Naive B cell (primary cell): ENCODE measurements at regions not wholly inside any gene's neighbourhood (a gene's known extent, or its start where the extent isn't known, plus 50 kb on each side); places are given as distances from the start of the nearest gene placed in this dataset.

ENCODE experiments used
- ATAC-seq, 2 donors: fragments of 150-1000 bp; cut with Tn5 transposase; 2 replicates each; pipeline ENCODE4 v1.10.0; 2021; ENCODE audit warnings: low read depth in 2 of 2, mild to moderate bottlenecking in 2 of 2, moderate library complexity in 2 of 2
- DNase-seq: peaks from one replicate; pipeline ENCODE4 v3.0.0; 2022
- H3K27ac Mint-ChIP-seq, 6 donors: one replicate each; pipeline ENCODE4 v1.8.0; 2020 to 2022; ENCODE audit warnings: mild to moderate bottlenecking in 6 of 6, mixed read lengths in 6 of 6, moderate library complexity in 5 of 6, inconsistent platforms in 2 of 6
- H3K27me3 Mint-ChIP-seq, 3 donors: one replicate each; pipeline ENCODE4 v1.8.0; 2021 to 2022; ENCODE audit warnings: mixed read lengths in 3 of 3, mild to moderate bottlenecking in 1 of 3
- H3K36me3 Mint-ChIP-seq, 2 donors: one replicate each; pipeline ENCODE4 v1.8.0; 2020 to 2022; ENCODE audit warnings: mixed read lengths in 2 of 2, inconsistent platforms in 1 of 2, mild to moderate bottlenecking in 1 of 2
- H3K4me1 Mint-ChIP-seq, 3 donors: one replicate each; pipeline ENCODE4 v1.8.0; 2020 to 2022; ENCODE audit warnings: mixed read lengths in 3 of 3, inconsistent platforms in 1 of 3, mild to moderate bottlenecking in 1 of 3, moderate library complexity in 1 of 3
- H3K4me3 Mint-ChIP-seq, 8 donors: one replicate each; pipeline ENCODE4 v1.8.0; 2020 to 2022; ENCODE audit warnings: mild to moderate bottlenecking in 8 of 8, mixed read lengths in 8 of 8, moderate library complexity in 8 of 8, inconsistent platforms in 2 of 8
- H3K9me3 Mint-ChIP-seq, 7 donors: one replicate each; pipeline ENCODE4 v1.8.0; 2020 to 2022; ENCODE audit warnings: mixed read lengths in 7 of 7, mild to moderate bottlenecking in 5 of 7, inconsistent platforms in 2 of 7, moderate library complexity in 1 of 7

DNA sequence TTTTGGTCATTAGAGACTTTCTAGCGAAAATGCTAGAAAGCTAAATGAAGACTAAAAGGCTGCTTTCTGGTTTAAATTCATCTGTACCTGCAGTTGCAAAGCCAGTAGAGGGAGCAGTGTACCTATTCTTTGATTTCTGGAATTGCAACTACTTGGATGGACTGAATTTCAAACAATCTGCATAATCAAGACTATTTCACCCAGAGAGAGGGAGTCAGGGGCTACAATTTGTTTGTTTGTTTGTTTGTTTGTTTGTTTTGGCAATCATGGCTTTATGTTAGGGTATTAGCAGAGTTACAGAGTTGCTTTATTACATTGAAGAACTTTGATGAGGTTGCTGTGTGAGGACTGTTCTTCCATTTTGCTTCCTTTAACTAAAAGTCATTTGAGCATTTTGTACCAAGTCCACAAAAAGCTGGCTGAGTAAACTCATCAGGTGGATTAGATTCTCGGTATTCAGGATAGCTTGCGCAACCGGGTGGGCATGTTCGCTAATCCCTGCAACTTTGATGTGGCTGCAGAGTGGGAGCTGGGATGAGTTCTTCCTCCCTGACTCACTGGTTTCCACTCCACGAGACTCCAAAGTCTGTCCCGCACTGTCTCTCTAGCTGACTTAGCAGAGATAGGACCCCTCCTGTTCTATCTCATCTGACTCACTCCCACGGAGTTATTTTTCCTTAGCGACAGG is 80.0 kb upstream of the TUT7 start:
- Mint-ChIP-seq H3K27me3 (peaks cover 11 to 40% (median 12%) of the 10 kb centered on the region in 3 donors), H3K36me3 (no peaks in the 10 kb centered on the region), H3K4me1 (peaks cover 0 to 4% (median 0%) of the 10 kb centered on the region in 3 donors), H3K9me3 (peaks cover 6 to 34% (median 13%) of the 10 kb centered on the region in 7 donors), H3K4me3 (no peak overlapping the region), H3K27ac (no peak overlapping the region)
- ATAC-seq (no peak), DNase-seq (no peak)

DNA sequence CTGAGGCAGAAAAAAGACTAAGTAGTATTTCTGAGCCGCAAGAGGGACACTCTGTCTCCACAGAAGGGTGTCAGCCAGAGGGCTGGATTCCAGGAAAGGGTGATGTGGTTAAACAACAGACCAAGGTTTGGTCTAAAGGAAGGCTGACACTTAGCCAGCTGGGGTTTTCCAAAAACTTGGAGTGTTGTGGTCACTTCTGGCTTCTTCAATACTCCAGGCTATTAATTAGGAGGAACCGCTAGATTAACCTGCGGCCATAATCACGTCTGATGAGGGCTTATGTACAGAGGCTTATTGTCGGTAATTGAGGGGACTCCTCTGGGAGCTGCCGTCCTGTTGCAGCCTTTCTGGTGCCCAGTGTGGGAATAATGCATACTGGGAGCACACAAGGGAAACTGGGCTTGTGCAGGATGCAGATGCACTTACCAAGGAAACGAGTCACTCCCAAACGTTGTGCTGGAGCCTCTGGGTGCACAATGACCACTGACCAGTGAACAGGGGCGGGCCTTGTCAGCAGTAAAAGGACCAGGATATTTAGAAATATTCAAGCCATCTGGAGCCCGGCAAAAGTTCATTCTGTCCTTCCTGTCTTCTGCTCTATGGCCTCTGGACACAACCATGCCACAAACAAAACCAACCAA is 70.2 kb upstream of the TUT7 start:
- H3K9me3 Mint-ChIP-seq = peaks cover 0 to 2% (median 0%) of the 10 kb centered on the region in 7 donors
- no peak overlapping the region for H3K4me3 Mint-ChIP-seq
- H3K27me3 Mint-ChIP-seq = peaks cover 12 to 19% (median 15%) of the 10 kb centered on the region in 3 donors
- ATAC-seq (no peak), DNase-seq (no peak)
- H3K27ac Mint-ChIP-seq = no peak overlapping the region
- H3K36me3 Mint-ChIP-seq = no peaks in the 10 kb centered on the region
- H3K4me1 Mint-ChIP-seq = no peaks in the 10 kb centered on the region

DNA sequence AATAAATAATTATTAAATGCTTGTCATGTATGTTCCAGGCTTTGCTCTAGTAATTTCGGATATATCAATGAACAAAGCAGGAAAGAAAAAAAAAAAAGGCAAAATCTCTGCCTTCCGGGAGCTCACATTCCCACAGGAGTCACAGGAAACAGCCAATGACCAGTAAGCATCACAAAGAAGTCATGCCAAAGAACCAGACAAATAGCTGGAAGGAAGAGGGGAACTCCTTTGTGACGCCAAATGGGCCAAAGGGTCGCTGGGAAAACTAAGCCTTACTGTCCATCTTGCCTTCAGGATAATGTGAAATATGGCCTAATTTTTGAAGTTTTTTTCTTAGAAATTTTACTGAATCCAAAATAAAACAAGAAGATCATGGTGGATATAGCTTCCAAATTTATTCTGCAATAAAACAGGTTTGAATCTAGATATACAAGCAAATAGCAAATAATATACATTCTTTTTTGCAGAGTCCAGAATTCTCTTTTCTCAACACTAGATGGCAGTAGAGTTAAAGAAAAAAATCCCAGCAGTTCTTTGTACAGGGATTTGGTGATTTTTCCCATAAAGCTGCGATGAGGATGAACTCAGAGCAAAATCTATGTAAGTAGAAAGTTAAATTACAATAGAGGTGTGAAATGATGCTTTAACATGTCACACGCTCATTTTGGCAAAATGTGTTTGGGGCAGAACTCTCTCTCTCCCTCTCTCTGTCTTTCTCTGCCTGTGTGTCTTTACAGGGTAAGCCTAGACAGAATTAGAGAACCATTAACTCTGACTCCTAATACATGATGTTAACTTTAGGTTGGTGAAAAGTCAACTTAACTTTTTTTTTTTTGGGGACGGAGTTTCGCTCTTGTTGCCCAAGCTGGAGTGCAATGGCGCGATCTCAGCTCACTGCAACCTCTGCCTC is 60.0 kb upstream of the TUT7 start:
- DNase-seq = no peak
- Mint-ChIP-seq H3K9me3 (peaks cover 0 to 6% (median 4%) of the 10 kb centered on the region in 7 donors), H3K4me1 (no peaks in the 10 kb centered on the region), H3K27ac (no peak overlapping the region), H3K36me3 (no peaks in the 10 kb centered on the region), H3K4me3 (no peak overlapping the region), H3K27me3 (peaks cover 10 to 26% (median 17%) of the 10 kb centered on the region in 3 donors)
- ATAC-seq = no peak

DNA sequence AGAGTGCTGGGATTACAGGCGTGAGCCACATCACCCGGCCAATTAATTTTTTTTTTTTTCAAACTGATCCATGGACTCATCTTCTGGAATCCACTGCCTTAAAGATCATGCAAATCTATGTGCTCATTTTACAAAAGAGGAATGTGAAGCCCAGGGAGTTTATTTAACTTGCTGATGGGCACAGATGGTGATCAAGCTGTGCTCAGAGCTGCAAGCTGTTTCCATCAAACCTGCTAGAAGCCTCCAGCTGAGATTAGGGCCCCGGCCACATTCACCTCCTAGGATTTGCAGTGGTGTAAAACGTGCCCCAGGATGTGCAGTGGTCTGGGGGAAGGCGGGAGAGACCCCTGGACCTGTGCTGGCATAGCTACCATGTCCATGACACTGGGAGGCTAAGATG is 56.1 kb upstream of the TUT7 start:
- ATAC-seq (no peak), DNase-seq (no peak)
- Mint-ChIP-seq H3K36me3 (no peaks in the 10 kb centered on the region), H3K9me3 (peaks cover 0 to 6% (median 4%) of the 10 kb centered on the region in 7 donors), H3K27me3 (peaks cover 25 to 49% (median 32%) of the 10 kb centered on the region in 3 donors), H3K4me3 (no peak overlapping the region), H3K4me1 (no peaks in the 10 kb centered on the region), H3K27ac (no peak overlapping the region)

DNA sequence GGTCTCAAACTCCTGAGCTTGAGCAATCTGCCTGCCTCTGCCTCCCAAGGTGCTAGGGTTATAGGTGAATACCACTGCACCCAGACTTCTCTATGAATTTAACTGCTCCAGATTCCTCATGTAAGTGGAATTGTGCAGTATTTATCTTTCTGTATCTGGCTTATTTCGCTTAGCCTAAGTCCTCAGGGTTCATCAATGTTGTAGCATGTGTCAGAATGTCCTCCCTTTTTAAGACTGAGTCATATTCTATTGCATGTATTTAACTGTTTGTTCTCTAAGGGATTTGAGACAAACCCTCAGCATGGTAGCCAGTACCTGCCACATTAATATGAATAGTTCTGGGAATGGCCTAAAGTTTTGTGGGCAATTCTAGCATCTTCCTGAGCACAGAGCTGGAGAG is 53.9 kb upstream of the TUT7 start:
- Mint-ChIP-seq H3K27ac (no peak overlapping the region), H3K9me3 (peaks cover 0 to 6% (median 4%) of the 10 kb centered on the region in 7 donors), H3K27me3 (peaks cover 27 to 49% (median 40%) of the 10 kb centered on the region in 3 donors), H3K36me3 (no peaks in the 10 kb centered on the region), H3K4me1 (no peaks in the 10 kb centered on the region), H3K4me3 (no peak overlapping the region)
- DNase-seq (no peak), ATAC-seq (no peak)

DNA sequence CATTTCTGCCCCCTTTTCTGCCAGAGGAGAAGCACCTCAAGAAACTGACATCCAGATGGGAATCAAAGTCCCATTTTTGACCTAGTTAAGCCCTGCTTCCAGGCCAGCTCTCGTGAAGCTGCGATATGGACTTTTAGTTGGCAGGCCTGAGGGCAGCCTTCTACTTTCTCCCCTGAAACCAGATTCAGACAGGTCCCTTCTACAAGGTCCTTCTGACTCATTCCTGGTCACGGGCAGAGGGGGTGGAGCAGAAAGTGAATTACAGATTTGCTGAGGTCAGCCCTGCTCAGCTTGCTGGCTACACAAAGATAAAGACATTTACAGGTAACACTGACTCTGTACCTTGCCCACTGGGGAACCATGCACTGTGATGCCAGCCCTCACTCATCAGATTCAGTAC is 52.8 kb upstream of the TUT7 start:
- peaks cover 0 to 3% (median 0%) of the 10 kb centered on the region in 7 donors for H3K9me3 Mint-ChIP-seq
- DNase-seq = no peak

DNA sequence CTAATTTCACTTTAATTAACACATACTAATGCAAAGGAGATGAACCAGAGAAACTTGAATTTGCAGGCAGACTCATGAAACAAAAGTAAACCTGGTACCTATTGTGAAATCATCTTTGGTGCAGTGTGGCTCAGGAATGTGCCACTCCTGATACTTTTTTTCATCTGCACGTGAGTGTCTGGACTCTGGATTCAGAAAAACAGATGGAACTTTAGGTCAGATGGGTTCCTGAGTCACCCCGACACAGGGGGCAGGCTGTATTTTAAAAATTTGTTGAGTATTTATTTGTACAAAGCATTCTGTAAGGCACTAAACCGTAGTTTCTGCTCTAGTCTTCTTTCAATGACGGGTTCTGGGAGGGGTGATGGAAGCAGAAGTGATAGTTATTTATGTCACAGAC is 52.2 kb upstream of the TUT7 start:
- DNase-seq (no peak), ATAC-seq (no peak)
- H3K27ac Mint-ChIP-seq = peak overlapping the region in 1 of 6 donors; percentile 70
- H3K9me3 Mint-ChIP-seq = no peaks in the 10 kb centered on the region
- H3K4me3 Mint-ChIP-seq = no peak overlapping the region
- H3K27me3 Mint-ChIP-seq = peaks cover 32 to 48% (median 45%) of the 10 kb centered on the region in 3 donors
- peaks cover 0 to 5% (median 0%) of the 10 kb centered on the region in 3 donors for H3K4me1 Mint-ChIP-seq
- no peaks in the 10 kb centered on the region for H3K36me3 Mint-ChIP-seq

More for the DNA sequence above, 52.8 kb upstream of the TUT7 start:
- H3K36me3 Mint-ChIP-seq = no peaks in the 10 kb centered on the region
- H3K27me3 Mint-ChIP-seq = peaks cover 32 to 50% (median 48%) of the 10 kb centered on the region in 3 donors
- no peak overlapping the region for H3K4me3 Mint-ChIP-seq
- no peak for ATAC-seq
- H3K27ac Mint-ChIP-seq = no peak overlapping the region
- peaks cover 0 to 5% (median 0%) of the 10 kb centered on the region in 3 donors for H3K4me1 Mint-ChIP-seq

DNA sequence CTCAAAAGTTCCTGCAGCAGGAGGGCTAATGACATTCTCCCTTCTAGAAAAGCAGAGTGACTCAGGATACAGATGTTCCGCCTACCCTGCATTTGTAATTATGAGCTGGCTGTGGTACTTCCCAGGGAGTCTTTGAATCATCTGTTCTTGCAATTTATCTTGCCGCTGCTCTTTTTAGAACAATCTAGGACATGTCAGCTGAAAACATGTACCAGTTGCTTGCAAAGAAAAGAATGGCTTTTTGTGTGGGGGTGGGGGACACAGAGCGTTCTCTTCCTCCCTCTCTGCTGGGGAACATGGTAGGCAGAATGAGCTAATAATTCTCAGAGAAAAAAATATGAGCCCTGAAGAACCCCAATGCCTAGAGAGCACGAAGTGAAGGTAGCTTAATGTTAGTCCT is 51.7 kb upstream of the TUT7 start:
- peaks cover 0 to 5% (median 0%) of the 10 kb centered on the region in 3 donors for H3K4me1 Mint-ChIP-seq
- no peaks in the 10 kb centered on the region for H3K9me3 Mint-ChIP-seq
- H3K27ac Mint-ChIP-seq = no peak overlapping the region
- no peak for ATAC-seq
- H3K36me3 Mint-ChIP-seq = no peaks in the 10 kb centered on the region
- H3K4me3 Mint-ChIP-seq = no peak overlapping the region
- H3K27me3 Mint-ChIP-seq = peaks cover 30 to 48% (median 41%) of the 10 kb centered on the region in 3 donors
- DNase-seq = no peak

DNA sequence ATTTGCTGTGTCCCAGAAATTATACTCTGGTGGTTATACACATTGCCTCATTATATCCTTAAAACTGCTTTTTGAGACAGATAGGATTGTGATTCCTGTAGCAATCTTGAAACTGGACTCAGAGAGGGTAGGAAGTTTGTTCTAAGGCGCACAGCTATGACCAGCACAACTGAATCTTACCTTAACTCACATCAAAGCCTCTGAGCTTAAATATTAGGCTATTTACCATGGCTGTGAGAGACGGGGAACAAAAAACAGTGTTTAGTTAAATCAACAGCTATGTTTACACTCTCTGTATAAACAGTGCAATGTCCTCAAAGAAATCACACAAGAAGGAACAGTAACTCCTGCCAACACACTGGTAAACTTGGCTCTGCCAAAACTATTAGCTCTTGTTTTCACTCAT is 50.9 kb upstream of the TUT7 start:
- ATAC-seq (no peak), DNase-seq (no peak)
- Mint-ChIP-seq H3K4me1 (peaks cover 0 to 5% (median 0%) of the 10 kb centered on the region in 3 donors), H3K36me3 (no peaks in the 10 kb centered on the region), H3K27me3 (peaks cover 24 to 48% (median 33%) of the 10 kb centered on the region in 3 donors), H3K4me3 (no peak overlapping the region), H3K27ac (no peak overlapping the region), H3K9me3 (no peaks in the 10 kb centered on the region)
